Right cardiac atrium (tissue), 5 donors: ENCODE measurements at regions not wholly inside any gene's neighbourhood (a gene's known extent, or its start where the extent isn't known, plus 50 kb on each side); places are given as distances from the start of the nearest gene placed in this dataset.
"Not testable (repeated sequence)": the region's sequence is repeated elsewhere in the genome, so short reads cannot be mapped to it uniquely, and the experiment has no call there.

Source experiments
- ATAC-seq, 2 donors: fragments of 200-7000 bp; cut with Tn5 transposase; one replicate each; pipeline versions ENCODE4 v1.8.0 to v1.9.1; 2020; ENCODE audit warnings: moderate library complexity in 2 of 2, mild to moderate bottlenecking in 1 of 2
- DNase-seq, 3 donors: peaks; one replicate each; pipeline ENCODE4 v3.0.0-alpha.2; 2020
- H3K27ac ChIP-seq: one replicate; pipeline ENCODE4 v1.5.1; 2013; ENCODE audit warnings: mild to moderate bottlenecking, low read length, control low read depth, moderate library complexity
- H3K27me3 ChIP-seq: one replicate; pipeline ENCODE4 v1.6.1; 2013; ENCODE audit not compliant: control insufficient read depth, insufficient read depth
- H3K4me1 ChIP-seq: one replicate; pipeline ENCODE4 v1.6.1; 2013; ENCODE audit warnings: low read length; ENCODE audit not compliant: control insufficient read depth, insufficient read depth
- H3K4me3 ChIP-seq: one replicate; pipeline ENCODE4 v1.5.1; 2013; ENCODE audit warnings: low read length, control low read depth
- H3K9me3 ChIP-seq: one replicate; pipeline ENCODE4 v1.6.1; 2013; ENCODE audit warnings: low read length; ENCODE audit not compliant: control insufficient read depth
- WGBS: extraction: QIAGEN DNeasy Blood & Tissue Kit; methylation state at CpG from one replicate; pipeline ENCODE4 v1.1.7; 2013; 5-methylcytosine and 5-hydroxymethylcytosine counted together
- intact Hi-C, 4 donors: fragments of 100-400 bp; cut with DNase I; formaldehyde crosslinking; loops; one replicate each; pipeline versions ENCODE4 v1.11.0 to v1.14.0; 2022 to 2023
- donor health status: healthy with polysubstance abuse.
- donor health status: DM: no; HTN: yes; CAD: no.
- donor health status: DM: no; HTN: no; CAD: no.
- donor health status: DM: no; HTN: yes; CAD: no; lungs with severe emphysema.
- donor health status: DM: yes; HTN: yes; CAD: no.

GRCh38 chr20:56911946-56912345, 282.8 kb downstream of the TFAP2C start:
- H3K9me3 ChIP-seq, result no peaks in the 10 kb centered on the region
- no peak for ATAC-seq
- H3K4me1 ChIP-seq, result no peaks in the 10 kb centered on the region
- no peak overlapping the region for H3K27ac ChIP-seq
- 73% methylated on average over 18 of the region's 18 CpGs for whole genome bisulfite sequencing
- no peaks in the 10 kb centered on the region for H3K27me3 ChIP-seq
- intact Hi-C loops, result no loop called here
- DNase-seq, result no peak
- H3K4me3 ChIP-seq, result no peak overlapping the region

GRCh38 chr20:56914532-56914931, 285.4 kb downstream of the TFAP2C start:
- Histone ChIP-seq H3K4me1 (no peaks in the 10 kb centered on the region), H3K9me3 (no peaks in the 10 kb centered on the region), H3K27ac (no peak overlapping the region), H3K4me3 (no peak overlapping the region), H3K27me3 (no peaks in the 10 kb centered on the region)
- intact Hi-C loops, result no loop called here
- DNase-seq (no peak), ATAC-seq (no peak)
- 75% methylated on average over 5 of the region's 5 CpGs for WGBS

DNA sequence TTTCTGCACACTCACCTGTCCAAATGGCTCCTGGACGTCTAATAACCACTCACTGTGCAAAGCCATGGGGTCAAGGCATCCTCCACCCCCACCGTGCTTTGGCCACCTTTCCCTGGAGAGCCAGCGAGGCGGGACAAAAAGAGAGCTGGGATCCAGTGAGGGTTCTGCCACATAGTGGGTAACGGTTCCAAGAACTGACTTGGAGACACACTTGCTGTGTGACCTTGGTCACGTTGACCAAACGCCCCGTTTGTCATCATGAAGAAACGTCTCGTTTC, 287.2 kb downstream of the TFAP2C start:
- 83% methylated on average over 10 of the region's 10 CpGs for WGBS
- ATAC-seq (no peak), DNase-seq (no peak)
- no peaks in the 10 kb centered on the region for H3K4me1 ChIP-seq
- H3K9me3 ChIP-seq, result no peaks in the 10 kb centered on the region
- H3K4me3 ChIP-seq, result no peak overlapping the region
- no peak overlapping the region for H3K27ac ChIP-seq
- H3K27me3 ChIP-seq, result no peaks in the 10 kb centered on the region
- intact Hi-C loops, result no loop called here

DNA sequence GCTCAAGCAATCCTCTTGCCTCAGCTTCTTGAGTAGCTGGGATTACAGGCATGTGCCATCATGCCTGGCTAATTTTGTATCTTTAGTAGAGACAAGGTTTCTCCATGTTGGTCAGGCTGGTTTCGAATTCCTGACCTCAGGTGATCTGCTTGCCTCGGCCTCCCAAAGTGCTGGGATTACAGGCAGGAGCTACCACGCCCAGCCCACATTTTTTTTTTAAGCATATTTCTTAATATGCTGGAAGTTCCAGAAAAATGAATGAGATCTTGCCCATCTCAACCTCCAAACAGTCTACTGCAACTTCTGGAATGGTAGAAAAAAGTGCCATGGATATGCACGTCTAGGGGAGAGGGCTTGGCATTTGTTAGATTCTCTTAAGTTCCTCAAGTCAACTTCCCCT, 290.9 kb downstream of the TFAP2C start:
- intact Hi-C loops, ATAC-seq, DNase-seq, H3K4me3 ChIP-seq, H3K27ac ChIP-seq, H3K27me3 ChIP-seq, H3K4me1 ChIP-seq, H3K9me3 ChIP-seq: not testable (repeated sequence)
- WGBS, result 73% methylated on average over 4 of the region's 4 CpGs

DNA sequence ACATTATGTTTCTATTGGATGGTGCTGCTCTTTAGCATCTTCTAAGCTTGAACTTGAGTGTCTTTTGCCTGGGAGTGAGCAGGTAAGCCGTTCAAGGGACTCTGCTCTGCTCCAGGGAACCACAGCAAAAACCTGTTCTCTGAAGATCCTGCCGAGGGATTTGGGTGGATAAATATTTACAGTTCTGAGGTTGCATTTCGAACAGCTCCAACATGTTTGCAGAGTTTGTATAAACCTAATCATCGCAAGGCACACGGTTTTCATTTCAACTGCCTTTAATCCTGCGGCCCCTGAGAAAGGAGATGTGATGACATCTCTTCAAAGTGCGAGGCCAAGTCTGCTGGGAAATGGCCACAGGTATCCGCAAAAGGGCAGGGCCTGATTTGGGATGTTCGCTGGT, 293.4 kb downstream of the TFAP2C start:
- Histone ChIP-seq H3K27me3 (no peaks in the 10 kb centered on the region), H3K4me1 (no peaks in the 10 kb centered on the region), H3K4me3 (no peak overlapping the region), H3K9me3 (peaks cover 2% of the 10 kb centered on the region), H3K27ac (no peak overlapping the region)
- intact Hi-C loops, result no loop called here
- ATAC-seq (no peak), DNase-seq (no peak)
- WGBS, result 70% methylated on average over 9 of the region's 9 CpGs

- H3K4me3 ChIP-seq, result peak overlapping the region; percentile 31
- WGBS, result 9% methylated on average over 34 of the region's 34 CpGs
- peaks cover 1% of the 10 kb centered on the region for H3K27me3 ChIP-seq
- H3K9me3 ChIP-seq, result peaks cover 2% of the 10 kb centered on the region
- no peak overlapping the region for H3K27ac ChIP-seq
- no peaks in the 10 kb centered on the region for H3K4me1 ChIP-seq
- intact Hi-C loops, result no loop called here
- ATAC-seq (peak in 1 of 2 donors; percentile 11), DNase-seq (no peak)
Measured at GRCh38 chr20:56924292-56925081, 295.4 kb downstream of the TFAP2C start.

DNA sequence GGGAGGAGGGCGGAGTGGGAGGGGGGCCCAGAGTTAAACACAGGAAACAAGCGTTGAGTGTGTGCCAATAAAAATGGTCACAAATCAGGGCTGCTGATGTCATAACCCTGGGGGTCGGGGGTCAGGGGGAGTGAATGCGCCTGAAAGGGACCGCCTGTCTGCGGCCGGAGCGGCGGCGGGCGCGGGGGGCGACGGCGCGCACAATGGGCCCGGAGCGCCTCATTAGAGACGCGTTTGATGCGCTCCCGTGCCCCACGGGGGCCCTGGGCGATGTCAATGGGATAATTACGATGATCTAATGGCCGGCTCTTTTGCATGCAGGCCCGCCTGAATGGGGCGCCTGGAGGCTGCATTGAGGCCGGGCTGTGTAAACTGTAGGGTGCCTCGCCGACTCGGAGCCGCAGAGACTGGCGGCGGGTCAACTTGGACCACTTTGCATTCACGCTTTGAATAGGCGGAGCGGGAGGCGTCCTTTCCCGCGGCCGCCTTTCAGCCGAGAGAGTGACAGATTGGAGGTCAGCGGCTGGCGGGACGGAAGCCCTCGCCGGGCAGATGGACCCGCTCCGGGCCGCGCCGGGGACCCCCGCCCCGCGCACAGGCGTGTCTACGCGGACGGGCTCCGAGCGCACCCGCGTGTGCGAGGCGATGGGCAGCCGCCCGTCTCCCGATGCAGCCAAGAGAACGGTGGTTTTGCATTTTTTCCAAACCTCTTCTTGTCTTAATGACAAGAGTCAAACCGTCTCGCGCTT, 296.1 kb downstream of the TFAP2C start:
- H3K9me3 ChIP-seq, result peaks cover 2% of the 10 kb centered on the region
- H3K27me3 ChIP-seq, result peaks cover 3% of the 10 kb centered on the region
- 2% methylated on average over 73 of the region's 73 CpGs for WGBS
- no peak overlapping the region for H3K27ac ChIP-seq
- ATAC-seq (peak in 1 of 2 donors; percentile 35), DNase-seq (peak in 1 of 3 donors; percentile 40)
- intact Hi-C loops, result no loop called here
- H3K4me1 ChIP-seq, result no peaks in the 10 kb centered on the region
- peak overlapping the region; percentile 31 for H3K4me3 ChIP-seq

- no peak for DNase-seq
- Histone ChIP-seq H3K4me1 (no peaks in the 10 kb centered on the region), H3K27me3 (peaks cover 3% of the 10 kb centered on the region), H3K9me3 (peaks cover 2% of the 10 kb centered on the region), H3K27ac (no peak overlapping the region), H3K4me3 (peak overlapping the region; percentile 31)
- intact Hi-C loops, result no loop called here
- ATAC-seq, result no peak
- WGBS, result 1% methylated on average over 17 of the region's 17 CpGs
Measured at GRCh38 chr20:56925831-56926170, 296.7 kb downstream of the TFAP2C start.

- 51% methylated on average over 2 of the region's 2 CpGs for WGBS
- intact Hi-C loops, result no loop called here
- H3K9me3 ChIP-seq, result peaks cover 2% of the 10 kb centered on the region
- H3K27me3 ChIP-seq, result peaks cover 3% of the 10 kb centered on the region
- H3K27ac ChIP-seq, result no peak overlapping the region
- H3K4me3 ChIP-seq, result no peak overlapping the region
- DNase-seq (no peak), ATAC-seq (no peak)
- H3K4me1 ChIP-seq, result no peaks in the 10 kb centered on the region
Measured at GRCh38 chr20:56926501-56926900, 297.4 kb downstream of the TFAP2C start.

- 29% methylated on average over 8 of the region's 8 CpGs for WGBS
Measured at GRCh38 chr20:56927127-56927526, 298.0 kb downstream of the TFAP2C start.

GRCh38 chr20:56928007-56928406, 298.9 kb downstream of the TFAP2C start:
- no peak for ATAC-seq
- 11% methylated on average over 5 of the region's 5 CpGs for WGBS
- Histone ChIP-seq H3K4me3 (no peak overlapping the region), H3K9me3 (no peaks in the 10 kb centered on the region), H3K4me1 (no peaks in the 10 kb centered on the region), H3K27ac (no peak overlapping the region), H3K27me3 (peaks cover 3% of the 10 kb centered on the region)
- intact Hi-C loops, result no loop called here
- DNase-seq, result no peak

More at GRCh38 chr20:56927127-56927526, 298.0 kb downstream of the TFAP2C start:
- ATAC-seq (no peak), DNase-seq (no peak)
- intact Hi-C loops, result no loop called here
- peaks cover 2% of the 10 kb centered on the region for H3K9me3 ChIP-seq
- no peak overlapping the region for H3K4me3 ChIP-seq
- H3K27me3 ChIP-seq, result peaks cover 3% of the 10 kb centered on the region
- H3K4me1 ChIP-seq, result no peaks in the 10 kb centered on the region
- no peak overlapping the region for H3K27ac ChIP-seq
